Large intestine (tissue), 3 donors: ENCODE measurements at regions not wholly inside any gene's neighbourhood (a gene's known extent, or its start where the extent isn't known, plus 50 kb on each side); places are given as distances from the start of the nearest gene placed in this dataset.
"Not testable (repeated sequence)": the region's sequence is repeated elsewhere in the genome, so short reads cannot be mapped to it uniquely, and the experiment has no call there.

Experiments used
- DNase-seq, 2 donors: peaks; one replicate each; pipeline versions ENCODE4 v3.0.0 to v3.0.0-alpha.2; 2013
- H3K27ac ChIP-seq: one replicate; pipeline ENCODE4 v1.5.1; 2013; ENCODE audit warnings: low read length
- H3K27me3 ChIP-seq: 2 replicates; pipeline ENCODE4 v1.6.1; 2013; ENCODE audit warnings: low read length; ENCODE audit not compliant: control insufficient read depth, insufficient read depth
- H3K36me3 ChIP-seq: 2 replicates; pipeline ENCODE4 v1.6.1; 2013; ENCODE audit warnings: low read length; ENCODE audit not compliant: control insufficient read depth, insufficient read depth
- H3K4me1 ChIP-seq: one replicate; pipeline ENCODE4 v1.6.1; 2013; ENCODE audit warnings: low read length; ENCODE audit not compliant: control insufficient read depth, insufficient read depth
- H3K4me3 ChIP-seq: one replicate; pipeline ENCODE4 v1.5.1; 2013; ENCODE audit warnings: low read length
- H3K9me3 ChIP-seq: one replicate; pipeline ENCODE4 v1.6.1; 2013; ENCODE audit warnings: mild to moderate bottlenecking, low read depth, low read length, moderate library complexity; ENCODE audit not compliant: control insufficient read depth
- WGBS: methylation state at CpG from one replicate; pipeline ENCODE4 v1.1.5; 2013; ENCODE audit warnings: low lambda C conversion rate; ENCODE audit not compliant: insufficient coverage; 5-methylcytosine and 5-hydroxymethylcytosine counted together

GRCh38 chr3:132136334-132136716, 101.5 kb upstream of the CPNE4 start:
- DNase-seq = no peak
- no peaks in the 10 kb centered on the region for H3K36me3 ChIP-seq
- WGBS = 80% methylated on average over 1 of the region's 2 CpGs
- H3K9me3 ChIP-seq = no peaks in the 10 kb centered on the region
- H3K4me1 ChIP-seq = no peaks in the 10 kb centered on the region
- H3K27me3 ChIP-seq = peaks cover 2% of the 10 kb centered on the region
- no peak overlapping the region for H3K4me3 ChIP-seq
- no peak overlapping the region for H3K27ac ChIP-seq

- not testable (repeated sequence) for H3K27me3 ChIP-seq, H3K36me3 ChIP-seq, H3K27ac ChIP-seq, H3K4me3 ChIP-seq, H3K4me1 ChIP-seq, H3K9me3 ChIP-seq, DNase-seq
- no CpG with 5 or more reads among the region's 23 CpGs for WGBS
Measured at GRCh38 chr3:132136902-132137301, 102.1 kb upstream of the CPNE4 start.

- H3K4me3 ChIP-seq = no peak overlapping the region
- no peak overlapping the region for H3K27ac ChIP-seq
- no peak for DNase-seq
- no peaks in the 10 kb centered on the region for H3K9me3 ChIP-seq
- no peaks in the 10 kb centered on the region for H3K36me3 ChIP-seq
- no CpG with 5 or more reads among the region's 2 CpGs for WGBS
- H3K27me3 ChIP-seq = no peaks in the 10 kb centered on the region
- no peaks in the 10 kb centered on the region for H3K4me1 ChIP-seq
Measured at GRCh38 chr3:132145833-132146232, 111.0 kb upstream of the CPNE4 start.

- no CpG with 5 or more reads among the region's 5 CpGs for WGBS
- H3K27ac ChIP-seq = no peak overlapping the region
- no peaks in the 10 kb centered on the region for H3K4me1 ChIP-seq
- H3K9me3 ChIP-seq = no peaks in the 10 kb centered on the region
- no peak overlapping the region for H3K4me3 ChIP-seq
- no peak for DNase-seq
- H3K36me3 ChIP-seq = no peaks in the 10 kb centered on the region
- no peaks in the 10 kb centered on the region for H3K27me3 ChIP-seq
Measured at GRCh38 chr3:132154619-132155018, 119.8 kb upstream of the CPNE4 start.

DNA sequence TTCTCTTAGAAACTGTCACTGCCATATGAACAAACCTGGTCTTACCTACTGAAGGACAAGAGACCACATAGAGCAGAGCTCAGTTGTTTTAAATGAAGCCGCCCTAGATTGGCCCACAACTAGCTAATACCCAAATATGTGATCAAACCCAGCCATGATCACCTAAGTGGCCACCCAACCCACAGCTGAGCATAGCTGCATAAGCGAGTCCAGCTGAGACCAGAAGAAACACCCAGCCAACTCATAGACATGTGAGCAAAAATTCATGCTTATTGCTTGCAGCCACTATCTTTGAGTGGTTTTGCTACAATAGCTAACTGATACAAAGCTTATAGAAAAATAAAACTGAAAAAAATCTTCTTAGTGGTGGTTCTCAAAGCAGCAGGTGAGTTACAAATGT, 124.3 kb upstream of the CPNE4 start:
- no CpG with 5 or more reads among the region's 2 CpGs for WGBS

GRCh38 chr3:132160198-132160597, 125.4 kb upstream of the CPNE4 start:
- no peaks in the 10 kb centered on the region for H3K27me3 ChIP-seq
- H3K36me3 ChIP-seq = no peaks in the 10 kb centered on the region
- no peaks in the 10 kb centered on the region for H3K9me3 ChIP-seq
- no peak overlapping the region for H3K27ac ChIP-seq
- no peak overlapping the region for H3K4me3 ChIP-seq
- no peaks in the 10 kb centered on the region for H3K4me1 ChIP-seq
- WGBS = no CpG with 5 or more reads among the region's 1 CpG
- no peak for DNase-seq

More for the DNA sequence above, 124.3 kb upstream of the CPNE4 start:
- H3K27ac ChIP-seq = no peak overlapping the region
- no peaks in the 10 kb centered on the region for H3K36me3 ChIP-seq
- H3K4me1 ChIP-seq = no peaks in the 10 kb centered on the region
- no peak overlapping the region for H3K4me3 ChIP-seq
- H3K9me3 ChIP-seq = no peaks in the 10 kb centered on the region
- no peaks in the 10 kb centered on the region for H3K27me3 ChIP-seq
- DNase-seq = no peak

GRCh38 chr3:132161608-132162007, 126.8 kb upstream of the CPNE4 start:
- no peaks in the 10 kb centered on the region for H3K9me3 ChIP-seq
- no peaks in the 10 kb centered on the region for H3K36me3 ChIP-seq
- H3K27ac ChIP-seq = no peak overlapping the region
- 89% methylated on average over 1 of the region's 1 CpG for WGBS
- no peaks in the 10 kb centered on the region for H3K4me1 ChIP-seq
- H3K4me3 ChIP-seq = no peak overlapping the region
- H3K27me3 ChIP-seq = no peaks in the 10 kb centered on the region
- DNase-seq = no peak

DNA sequence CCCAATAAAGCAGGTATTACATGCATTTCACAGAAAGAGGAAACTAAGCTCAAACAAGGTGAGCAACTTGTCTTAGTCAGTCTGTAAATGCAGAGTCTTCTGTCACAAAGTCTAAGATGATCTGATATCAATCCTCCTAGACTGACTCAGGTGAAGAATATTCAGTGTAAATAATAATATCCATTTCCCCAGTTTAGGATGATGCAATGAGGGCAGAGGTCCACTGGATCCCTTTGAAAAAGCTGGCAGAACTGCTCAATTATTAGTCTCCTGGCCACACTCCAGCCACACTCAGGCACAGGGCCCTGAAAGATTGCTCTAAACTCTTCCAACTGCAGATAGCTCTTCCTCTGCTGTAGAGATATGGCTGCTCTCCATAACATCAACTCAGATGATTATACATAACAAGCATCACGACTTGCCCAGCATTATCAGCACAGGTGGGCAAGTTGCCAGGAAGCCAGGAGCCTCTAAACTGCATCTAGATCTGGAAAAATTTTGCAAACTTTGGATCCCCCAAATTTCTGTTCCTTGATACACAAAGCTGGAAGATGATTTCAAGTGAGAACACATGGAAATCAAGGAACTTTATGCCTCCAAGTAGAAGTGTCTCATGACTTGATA, 129.8 kb upstream of the CPNE4 start:
- Histone ChIP-seq H3K4me1 (no peaks in the 10 kb centered on the region), H3K4me3 (no peak overlapping the region), H3K27ac (no peak overlapping the region), H3K36me3 (no peaks in the 10 kb centered on the region), H3K27me3 (no peaks in the 10 kb centered on the region), H3K9me3 (no peaks in the 10 kb centered on the region)
- WGBS = no CpG with 5 or more reads among the region's 1 CpG
- peak in 1 of 2 donors; percentile 19 for DNase-seq

GRCh38 chr3:132167870-132168269, 133.1 kb upstream of the CPNE4 start:
- 80% methylated on average over 1 of the region's 5 CpGs for WGBS
- Histone ChIP-seq H3K9me3 (no peaks in the 10 kb centered on the region), H3K36me3 (no peaks in the 10 kb centered on the region), H3K4me3 (no peak overlapping the region), H3K27me3 (no peaks in the 10 kb centered on the region), H3K27ac (no peak overlapping the region), H3K4me1 (no peaks in the 10 kb centered on the region)
- no peak for DNase-seq

GRCh38 chr3:132174500-132174899, 139.7 kb upstream of the CPNE4 start:
- Histone ChIP-seq H3K27ac (no peak overlapping the region), H3K27me3 (no peaks in the 10 kb centered on the region), H3K4me3 (no peak overlapping the region), H3K36me3 (no peaks in the 10 kb centered on the region), H3K9me3 (no peaks in the 10 kb centered on the region), H3K4me1 (no peaks in the 10 kb centered on the region)
- WGBS = no CpG with 5 or more reads among the region's 1 CpG
- DNase-seq = no peak

- Histone ChIP-seq H3K4me3 (no peak overlapping the region), H3K27ac (no peak overlapping the region), H3K36me3 (no peaks in the 10 kb centered on the region), H3K9me3 (no peaks in the 10 kb centered on the region), H3K27me3 (no peaks in the 10 kb centered on the region), H3K4me1 (no peaks in the 10 kb centered on the region)
- peak in 1 of 2 donors; percentile 8 for DNase-seq
- no CpG with 5 or more reads among the region's 3 CpGs for whole genome bisulfite sequencing
Measured at GRCh38 chr3:132180337-132180791, 136.8 kb upstream of the ACP3 start.
